ENCODE measurements at regions not wholly inside any gene's neighbourhood (a gene's known extent, or its start where the extent isn't known, plus 50 kb on each side); places are given as distances from the start of the nearest gene placed in this dataset.

GRCh38 chrY:7458301-7459078, 546.9 kb upstream of the AMELY start (continued):
- TF ChIP-seq, protein P1, sequence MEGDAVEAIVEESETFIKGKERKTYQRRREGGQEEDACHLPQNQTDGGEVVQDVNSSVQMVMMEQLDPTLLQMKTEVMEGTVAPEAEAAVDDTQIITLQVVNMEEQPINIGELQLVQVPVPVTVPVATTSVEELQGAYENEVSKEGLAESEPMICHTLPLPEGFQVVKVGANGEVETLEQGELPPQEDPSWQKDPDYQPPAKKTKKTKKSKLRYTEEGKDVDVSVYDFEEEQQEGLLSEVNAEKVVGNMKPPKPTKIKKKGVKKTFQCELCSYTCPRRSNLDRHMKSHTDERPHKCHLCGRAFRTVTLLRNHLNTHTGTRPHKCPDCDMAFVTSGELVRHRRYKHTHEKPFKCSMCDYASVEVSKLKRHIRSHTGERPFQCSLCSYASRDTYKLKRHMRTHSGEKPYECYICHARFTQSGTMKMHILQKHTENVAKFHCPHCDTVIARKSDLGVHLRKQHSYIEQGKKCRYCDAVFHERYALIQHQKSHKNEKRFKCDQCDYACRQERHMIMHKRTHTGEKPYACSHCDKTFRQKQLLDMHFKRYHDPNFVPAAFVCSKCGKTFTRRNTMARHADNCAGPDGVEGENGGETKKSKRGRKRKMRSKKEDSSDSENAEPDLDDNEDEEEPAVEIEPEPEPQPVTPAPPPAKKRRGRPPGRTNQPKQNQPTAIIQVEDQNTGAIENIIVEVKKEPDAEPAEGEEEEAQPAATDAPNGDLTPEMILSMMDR (conservative IDR thresholded peaks at IDR 0.05; ENCODE audit: low read depth in 2 of 2), result no peak
- TF ChIP-seq ZNF331 (CRISPR knock-in tag; IDR thresholded peaks at IDR 0.05; ENCODE audit: low read depth) (no peak), CREB1 (CRISPR knock-in tag; IDR thresholded peaks at IDR 0.05; ENCODE audit: low read depth) (no peak), ETS1 (IDR thresholded peaks at IDR 0.05) (no peak), POLR2AphosphoS5 (IDR thresholded peaks at IDR 0.05; ENCODE audit: low read depth) (no peak), STAT1 (IDR thresholded peaks at IDR 0.05; ENCODE audit: unreplicated experiment) (no peak)

- Histone ChIP-seq H3K9me2 (ENCODE audit: insufficient read depth) (no peaks in the 10 kb centered on the region), H3K27me3 (ENCODE audit: insufficient read depth) (no peaks in the 10 kb centered on the region), H4K20me1 (replicated peaks; ENCODE audit: insufficient read depth) (no peaks in the 10 kb centered on the region), H3K27ac (ENCODE audit: low read depth) (no peak overlapping the region), H3K4me3 (no peak overlapping the region), H3K4me2 (no peak overlapping the region), H2AFZ (no peak overlapping the region), H3K36me3 (ENCODE audit: insufficient read depth) (no peaks in the 10 kb centered on the region), H3F3A (replicated peaks; ENCODE audit: low read depth) (no peaks in the 10 kb centered on the region), H3K79me2 (replicated peaks; ENCODE audit: insufficient read depth) (no peaks in the 10 kb centered on the region), H3K4me1 (ENCODE audit: insufficient read depth) (no peaks in the 10 kb centered on the region)
- DNase-seq (ENCODE audit: low spot score) (no peak), ATAC-seq (no peak)
- H3K9me3 Mint-ChIP-seq, result peaks cover 4% of the 10 kb centered on the region
- H3K4me3 Mint-ChIP-seq, result no peak overlapping the region
- no peaks in the 10 kb centered on the region for H3K4me1 Mint-ChIP-seq
- H3K27me3 Mint-ChIP-seq (ENCODE audit: insufficient read depth, low read depth, poor library complexity), result no peaks in the 10 kb centered on the region
- no peaks in the 10 kb centered on the region; the same call in 2 of the 3 replicates for H3K36me3 Mint-ChIP-seq (ENCODE audit: low read depth)
- no peak overlapping the region for H3K27ac Mint-ChIP-seq
- no peak for TF ChIP-seq ETS1 (IDR thresholded peaks at IDR 0.05)
- no peak for TF ChIP-seq ZNF114 (CRISPR knock-in tag; IDR thresholded peaks at IDR 0.05)
- TF ChIP-seq STAT1 (IDR thresholded peaks at IDR 0.05; ENCODE audit: unreplicated experiment), result no peak
- no peak for TF ChIP-seq EZH2phosphoT487 (IDR thresholded peaks at IDR 0.05; ENCODE audit: unreplicated experiment)
- no peak for TF ChIP-seq JUNB (IDR thresholded peaks at IDR 0.05; ENCODE audit: unreplicated experiment)
- no peak for TF ChIP-seq CREB1 (CRISPR knock-in tag; IDR thresholded peaks at IDR 0.05; ENCODE audit: low read depth)
- no peak for TF ChIP-seq EZH2 (IDR thresholded peaks at IDR 0.05; ENCODE audit: low read depth, unreplicated experiment)
- no peak for TF ChIP-seq NANOG (IDR thresholded peaks at IDR 0.05; ENCODE audit: borderline replicate concordance)
- TF ChIP-seq REST (IDR thresholded peaks at IDR 0.05; ENCODE audit: unreplicated experiment), result no peak
- no peak for TF ChIP-seq ZNF331 (CRISPR knock-in tag; IDR thresholded peaks at IDR 0.05; ENCODE audit: low read depth)
These were observed 545.9 kb upstream of the AMELY start for GRCh38 chrY:7457286-7458015.

Data from GM23338 (cell line).